Osteocyte (in vitro differentiated cells): ENCODE measurements at regions not wholly inside any gene's neighbourhood (a gene's known extent, or its start where the extent isn't known, plus 50 kb on each side); places are given as distances from the start of the nearest gene placed in this dataset.

Experiments
- DNase-seq: peaks from one replicate; pipeline ENCODE4 v3.0.0; 2021; ENCODE audit warnings: mixed read lengths; ENCODE audit not compliant: unreplicated experiment; ENCODE audit errors: extremely low spot score
- H3K27ac Mint-ChIP-seq: one replicate; pipeline ENCODE4 v1.8.0; 2021; ENCODE audit warnings: mild to moderate bottlenecking, mixed read lengths; ENCODE audit not compliant: unreplicated experiment
- H3K27me3 Mint-ChIP-seq: one replicate; pipeline ENCODE4 v1.8.0; 2021; ENCODE audit warnings: mixed read lengths; ENCODE audit not compliant: unreplicated experiment
- H3K36me3 Mint-ChIP-seq: one replicate; pipeline ENCODE4 v1.8.0; 2021; ENCODE audit warnings: mixed read lengths; ENCODE audit not compliant: unreplicated experiment
- H3K4me1 Mint-ChIP-seq: one replicate; pipeline ENCODE4 v1.8.0; 2021; ENCODE audit warnings: mixed read lengths; ENCODE audit not compliant: unreplicated experiment
- H3K4me3 Mint-ChIP-seq: one replicate; pipeline ENCODE4 v1.8.0; 2021; ENCODE audit warnings: mild to moderate bottlenecking, moderate library complexity, mixed read lengths; ENCODE audit not compliant: unreplicated experiment
- H3K9me3 Mint-ChIP-seq: one replicate; pipeline ENCODE4 v1.8.0; 2021; ENCODE audit warnings: mixed read lengths; ENCODE audit not compliant: unreplicated experiment
- TF ChIP-seq, protein P1 (sequence below): fragments of 200-600 bp; sonication (generic); IDR thresholded peaks from 2 replicates; pipeline ENCODE4 v1.5.0; 2021; ENCODE audit warnings: antibody characterized with exemption, mild to moderate bottlenecking, moderate library complexity

DNA sequence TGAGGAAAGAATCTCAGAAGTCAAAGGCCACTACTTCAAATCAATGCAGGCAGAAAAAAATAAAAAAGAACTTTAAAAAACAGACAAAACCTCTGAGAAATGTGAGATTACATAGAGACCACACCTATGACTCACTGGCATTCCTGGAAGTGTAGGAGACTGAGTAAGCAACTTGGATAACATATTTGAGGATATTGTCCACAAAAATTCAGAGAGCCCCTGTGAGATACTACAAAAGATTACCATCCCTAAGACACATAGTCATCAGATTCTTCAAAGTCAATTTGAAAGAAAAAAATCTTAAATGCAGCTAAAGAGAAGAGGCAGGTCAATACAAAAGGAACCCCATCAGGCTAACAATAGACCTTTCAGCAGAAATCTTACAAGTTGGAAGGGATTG lies 887.3 kb downstream of the NTRK3 start:
- TF ChIP-seq, protein P1, sequence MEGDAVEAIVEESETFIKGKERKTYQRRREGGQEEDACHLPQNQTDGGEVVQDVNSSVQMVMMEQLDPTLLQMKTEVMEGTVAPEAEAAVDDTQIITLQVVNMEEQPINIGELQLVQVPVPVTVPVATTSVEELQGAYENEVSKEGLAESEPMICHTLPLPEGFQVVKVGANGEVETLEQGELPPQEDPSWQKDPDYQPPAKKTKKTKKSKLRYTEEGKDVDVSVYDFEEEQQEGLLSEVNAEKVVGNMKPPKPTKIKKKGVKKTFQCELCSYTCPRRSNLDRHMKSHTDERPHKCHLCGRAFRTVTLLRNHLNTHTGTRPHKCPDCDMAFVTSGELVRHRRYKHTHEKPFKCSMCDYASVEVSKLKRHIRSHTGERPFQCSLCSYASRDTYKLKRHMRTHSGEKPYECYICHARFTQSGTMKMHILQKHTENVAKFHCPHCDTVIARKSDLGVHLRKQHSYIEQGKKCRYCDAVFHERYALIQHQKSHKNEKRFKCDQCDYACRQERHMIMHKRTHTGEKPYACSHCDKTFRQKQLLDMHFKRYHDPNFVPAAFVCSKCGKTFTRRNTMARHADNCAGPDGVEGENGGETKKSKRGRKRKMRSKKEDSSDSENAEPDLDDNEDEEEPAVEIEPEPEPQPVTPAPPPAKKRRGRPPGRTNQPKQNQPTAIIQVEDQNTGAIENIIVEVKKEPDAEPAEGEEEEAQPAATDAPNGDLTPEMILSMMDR = no peak
- H3K9me3 Mint-ChIP-seq = peaks cover 42% of the 10 kb centered on the region
- H3K4me1 Mint-ChIP-seq = peaks cover 20% of the 10 kb centered on the region
- no peaks in the 10 kb centered on the region for H3K27me3 Mint-ChIP-seq
- no peak for DNase-seq
- no peak overlapping the region for H3K4me3 Mint-ChIP-seq
- peak overlapping the region; percentile 3 for H3K27ac Mint-ChIP-seq
- no peaks in the 10 kb centered on the region for H3K36me3 Mint-ChIP-seq

DNA sequence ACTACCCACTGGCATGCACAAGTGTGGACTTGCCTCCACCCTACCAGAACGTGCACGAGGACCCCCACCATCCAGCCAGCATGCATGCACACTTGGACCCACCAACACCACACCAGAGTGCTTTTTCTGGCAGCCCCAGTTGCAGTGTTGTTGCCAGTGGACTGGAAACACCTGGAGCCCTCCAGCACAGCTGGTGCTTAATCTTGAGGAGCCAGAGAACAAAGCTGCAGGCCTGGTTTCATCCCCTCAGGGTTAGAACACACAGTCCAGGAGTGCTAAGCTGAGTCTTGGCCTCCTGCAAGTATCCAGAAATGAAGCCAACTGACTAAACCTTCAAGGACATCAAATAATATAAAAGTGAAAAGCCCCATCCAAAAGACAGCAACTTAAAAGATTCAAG lies 888.0 kb downstream of the NTRK3 start:
- Mint-ChIP-seq H3K27me3 (no peaks in the 10 kb centered on the region), H3K9me3 (peaks cover 37% of the 10 kb centered on the region), H3K36me3 (no peaks in the 10 kb centered on the region), H3K4me1 (peaks cover 25% of the 10 kb centered on the region), H3K27ac (peak overlapping the region; percentile 3), H3K4me3 (no peak overlapping the region)
- no peak for DNase-seq
- TF ChIP-seq, protein P1 = no peak

DNA sequence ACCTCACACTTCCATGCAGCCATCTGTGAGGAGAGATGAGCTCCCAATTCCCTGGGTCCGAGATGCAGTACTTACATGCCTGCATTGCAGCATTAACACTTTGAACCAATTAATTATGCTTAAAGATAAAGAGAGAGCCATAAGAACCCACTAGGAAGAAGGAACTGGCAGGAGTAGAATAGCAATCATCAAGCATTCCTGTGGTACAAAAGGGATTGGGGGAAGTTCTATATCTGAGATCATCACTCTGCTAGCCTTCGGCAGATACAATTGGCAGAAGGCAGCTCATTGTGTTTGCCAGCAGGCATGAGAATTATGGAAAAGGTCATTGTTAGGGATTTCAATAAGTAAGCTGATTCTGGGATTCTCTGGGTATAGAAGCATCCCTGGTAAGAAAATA lies 891.4 kb downstream of the NTRK3 start:
- H3K9me3 Mint-ChIP-seq = peaks cover 10% of the 10 kb centered on the region
- H3K27me3 Mint-ChIP-seq = no peaks in the 10 kb centered on the region
- H3K27ac Mint-ChIP-seq = no peak overlapping the region
- TF ChIP-seq, protein P1 = no peak
- H3K4me3 Mint-ChIP-seq = no peak overlapping the region
- no peaks in the 10 kb centered on the region for H3K36me3 Mint-ChIP-seq
- H3K4me1 Mint-ChIP-seq = peaks cover 38% of the 10 kb centered on the region
- DNase-seq = no peak

DNA sequence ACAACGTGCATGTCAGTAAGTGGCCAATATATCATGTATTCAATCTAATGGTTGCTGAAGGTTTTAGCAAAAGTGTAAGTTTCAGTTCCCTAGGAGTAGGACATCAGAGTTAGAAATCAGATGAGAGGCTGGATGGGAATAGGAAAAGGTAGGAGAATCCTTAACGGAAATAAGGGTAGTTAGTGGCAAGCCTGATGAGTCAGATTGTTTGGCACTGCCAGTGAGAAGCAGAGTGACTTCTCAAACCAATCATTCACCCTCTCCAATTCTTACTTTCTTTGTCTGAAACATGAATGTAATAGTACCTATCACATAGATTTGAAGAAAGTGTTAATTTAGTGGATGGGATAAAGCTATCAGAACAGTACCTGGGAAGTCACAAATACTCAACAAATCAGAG lies 894.0 kb downstream of the NTRK3 start:
- DNase-seq = no peak
- H3K36me3 Mint-ChIP-seq = no peaks in the 10 kb centered on the region
- no peak overlapping the region for H3K27ac Mint-ChIP-seq
- no peak overlapping the region for H3K4me3 Mint-ChIP-seq
- TF ChIP-seq, protein P1 = no peak
- peaks cover 27% of the 10 kb centered on the region for H3K4me1 Mint-ChIP-seq
- no peaks in the 10 kb centered on the region for H3K27me3 Mint-ChIP-seq
- peaks cover 4% of the 10 kb centered on the region for H3K9me3 Mint-ChIP-seq

DNA sequence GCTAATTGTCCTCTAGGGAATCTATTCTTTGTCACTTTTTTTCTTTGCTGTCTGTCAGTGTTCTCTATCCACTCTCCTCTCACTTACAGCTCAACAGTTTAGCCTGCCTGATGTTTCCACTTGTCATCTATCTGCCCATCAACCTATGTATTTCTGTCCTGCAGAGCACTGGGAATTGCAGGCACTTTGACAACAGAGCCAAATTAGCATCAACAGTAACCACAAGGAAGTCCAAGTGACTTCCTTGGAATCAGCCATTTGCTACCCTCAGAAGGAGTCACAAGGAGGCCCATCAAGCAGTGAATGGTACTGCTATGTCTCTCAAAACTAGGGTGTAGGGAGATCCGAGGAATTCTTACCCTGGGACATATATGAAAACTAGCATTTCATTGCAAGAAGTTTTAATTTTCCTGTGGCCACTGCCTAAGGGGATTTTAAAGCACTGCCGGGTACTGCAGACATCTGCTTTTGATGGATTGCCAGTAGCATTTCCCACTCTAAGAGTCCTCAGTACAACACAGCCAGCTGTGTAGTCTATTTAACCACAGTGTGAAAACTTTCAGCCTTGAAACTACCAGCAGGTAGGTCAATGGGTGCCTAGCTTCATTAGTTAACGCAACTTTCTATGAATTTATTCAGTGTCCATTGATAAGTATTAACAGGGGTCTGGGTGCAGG lies 898.8 kb downstream of the NTRK3 start:
- peaks cover 3% of the 10 kb centered on the region for H3K9me3 Mint-ChIP-seq
- H3K27me3 Mint-ChIP-seq = no peaks in the 10 kb centered on the region
- H3K36me3 Mint-ChIP-seq = no peaks in the 10 kb centered on the region
- DNase-seq = no peak
- TF ChIP-seq, protein P1 = no peak
- no peak overlapping the region for H3K4me3 Mint-ChIP-seq
- H3K4me1 Mint-ChIP-seq = peaks cover 10% of the 10 kb centered on the region
- no peak overlapping the region for H3K27ac Mint-ChIP-seq
